ENCODE measurements at regions not wholly inside any gene's neighbourhood (a gene's known extent, or its start where the extent isn't known, plus 50 kb on each side); places are given as distances from the start of the nearest gene placed in this dataset.

DNA sequence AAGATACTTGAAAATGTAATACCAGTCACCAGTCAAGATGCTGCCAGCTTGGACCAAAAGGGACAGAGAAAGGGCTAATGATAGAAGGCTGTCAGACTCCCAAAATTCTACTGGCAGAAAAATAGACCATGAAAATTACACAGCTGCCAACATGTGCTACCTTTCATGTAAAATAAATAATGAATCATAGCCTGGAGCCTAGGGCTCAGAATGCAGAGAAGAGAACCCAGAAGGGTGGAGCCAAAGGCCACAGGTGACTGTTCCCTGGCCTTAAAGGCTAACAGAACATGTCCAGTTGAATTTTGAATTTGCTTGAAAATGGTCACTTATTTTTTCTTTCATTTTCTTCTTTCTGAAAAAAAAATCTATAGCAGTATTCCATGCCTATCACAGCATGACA is 1827.0 kb upstream of the MIR17HG start:
- TF ChIP-seq, protein P1, sequence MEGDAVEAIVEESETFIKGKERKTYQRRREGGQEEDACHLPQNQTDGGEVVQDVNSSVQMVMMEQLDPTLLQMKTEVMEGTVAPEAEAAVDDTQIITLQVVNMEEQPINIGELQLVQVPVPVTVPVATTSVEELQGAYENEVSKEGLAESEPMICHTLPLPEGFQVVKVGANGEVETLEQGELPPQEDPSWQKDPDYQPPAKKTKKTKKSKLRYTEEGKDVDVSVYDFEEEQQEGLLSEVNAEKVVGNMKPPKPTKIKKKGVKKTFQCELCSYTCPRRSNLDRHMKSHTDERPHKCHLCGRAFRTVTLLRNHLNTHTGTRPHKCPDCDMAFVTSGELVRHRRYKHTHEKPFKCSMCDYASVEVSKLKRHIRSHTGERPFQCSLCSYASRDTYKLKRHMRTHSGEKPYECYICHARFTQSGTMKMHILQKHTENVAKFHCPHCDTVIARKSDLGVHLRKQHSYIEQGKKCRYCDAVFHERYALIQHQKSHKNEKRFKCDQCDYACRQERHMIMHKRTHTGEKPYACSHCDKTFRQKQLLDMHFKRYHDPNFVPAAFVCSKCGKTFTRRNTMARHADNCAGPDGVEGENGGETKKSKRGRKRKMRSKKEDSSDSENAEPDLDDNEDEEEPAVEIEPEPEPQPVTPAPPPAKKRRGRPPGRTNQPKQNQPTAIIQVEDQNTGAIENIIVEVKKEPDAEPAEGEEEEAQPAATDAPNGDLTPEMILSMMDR (IDR thresholded peaks at IDR 0.05): no peak
- TF ChIP-seq POLR2AphosphoS5 (IDR thresholded peaks at IDR 0.05): no peak

Data from sigmoid colon (tissue), 4 donors.